ENCODE measurements at regions not wholly inside any gene's neighbourhood (a gene's known extent, or its start where the extent isn't known, plus 50 kb on each side); places are given as distances from the start of the nearest gene placed in this dataset.

GRCh38 chr2:37776487-37776886 lies 105.0 kb upstream of the CDC42EP3 start:
- Histone ChIP-seq H3K4me3 (replicated peaks in 1 of 3) (no peak overlapping the region), H3K36me3 (no peaks in the 10 kb centered on the region), H3K4me1 (peaks cover 0 to 13% of the 10 kb centered on the region in 2 donors), H3K27me3 (no peaks in the 10 kb centered on the region), H3K9me3 (no peaks in the 10 kb centered on the region), H3K27ac (no peak overlapping the region)
- TF ChIP-seq POLR2A (IDR thresholded peaks at IDR 0.05) (no peak), CTCF (IDR thresholded peaks at IDR 0.05) (no peak)
- no peak for DNase-seq
- 65 to 89% methylated on average over 3 of the region's 3 CpGs for WGBS, 2 donors
- intact Hi-C loops (cut with DNase I) = loop anchor here (10.0 kb wide), 1 partner anchor 102 kb away; the partner anchor contains the start of gene CDC42EP3

DNA sequence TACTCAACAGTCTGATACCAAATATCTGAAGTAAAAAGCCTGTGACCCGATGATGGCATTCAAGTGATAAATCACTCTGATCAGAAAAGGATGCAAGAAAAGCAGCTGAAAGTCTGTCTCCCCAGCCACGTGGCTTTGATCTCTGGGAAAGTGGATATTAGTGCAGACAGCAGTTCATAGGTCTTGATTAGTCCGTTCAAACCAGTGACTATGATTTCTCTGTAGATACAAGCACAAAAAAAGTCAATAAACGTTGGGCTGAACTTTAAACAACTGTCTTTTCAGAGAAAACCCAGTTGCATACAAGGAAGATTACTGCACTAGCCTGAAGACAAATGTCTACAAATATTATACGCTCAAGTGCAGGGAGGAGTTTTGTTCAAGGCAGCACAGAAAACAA lies 107.7 kb upstream of the CDC42EP3 start:
- intact Hi-C loops (cut with DNase I) = loop anchor here (10.0 kb wide), 1 partner anchor 104 kb away; the partner anchor contains the start of gene CDC42EP3
- no peak for DNase-seq
- no peak overlapping the region for H3K27ac ChIP-seq
- 85 to 93% methylated on average over 5 of the region's 5 CpGs for WGBS, 2 donors
- H3K9me3 ChIP-seq = no peaks in the 10 kb centered on the region
- H3K4me1 ChIP-seq = peaks cover 4 to 32% of the 10 kb centered on the region in 2 donors
- H3K4me3 ChIP-seq (replicated peaks in 1 of 3) = no peak overlapping the region
- H3K27me3 ChIP-seq = no peaks in the 10 kb centered on the region
- TF ChIP-seq CTCF (IDR thresholded peaks at IDR 0.05) (no peak), POLR2A (IDR thresholded peaks at IDR 0.05) (no peak)
- H3K36me3 ChIP-seq = no peaks in the 10 kb centered on the region

- TF ChIP-seq CTCF (IDR thresholded peaks at IDR 0.05) = no peak
- no peak for TF ChIP-seq POLR2A (IDR thresholded peaks at IDR 0.05)
- intact Hi-C loops (cut with DNase I) = loop anchor here (10.0 kb wide), 1 partner anchor 105 kb away; the partner anchor contains the start of gene CDC42EP3
- no peaks in the 10 kb centered on the region for H3K27me3 ChIP-seq
- no peak for DNase-seq
- peaks cover 4 to 32% of the 10 kb centered on the region in 2 donors for H3K4me1 ChIP-seq
- no peaks in the 10 kb centered on the region for H3K36me3 ChIP-seq
- no peak overlapping the region for H3K4me3 ChIP-seq (replicated peaks in 1 of 3)
- WGBS, 2 donors = 79 to 100% methylated on average over 1 to 2 of the region's 2 CpGs
- H3K9me3 ChIP-seq = no peaks in the 10 kb centered on the region
- H3K27ac ChIP-seq = no peak overlapping the region
Measured at GRCh38 chr2:37779611-37780386, 108.4 kb upstream of the CDC42EP3 start.

DNA sequence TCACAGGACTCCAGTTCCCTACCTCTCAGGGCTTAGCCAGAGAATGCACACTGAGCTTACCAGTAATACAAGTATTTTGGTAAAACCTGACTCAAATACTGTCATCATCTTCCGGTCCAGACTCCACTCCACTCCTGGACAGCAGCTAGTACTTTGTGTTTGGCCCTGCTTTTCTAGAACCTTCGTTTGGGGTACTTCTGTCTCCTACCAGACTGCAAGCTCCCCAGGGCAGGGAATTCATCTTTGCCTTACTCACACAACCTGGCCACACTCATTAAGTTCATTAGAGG lies 108.9 kb upstream of the CDC42EP3 start:
- H3K36me3 ChIP-seq = no peaks in the 10 kb centered on the region
- peaks cover 4 to 35% of the 10 kb centered on the region in 2 donors for H3K4me1 ChIP-seq
- no peak overlapping the region for H3K27ac ChIP-seq
- no peak for DNase-seq
- TF ChIP-seq POLR2A (IDR thresholded peaks at IDR 0.05) (no peak), CTCF (IDR thresholded peaks at IDR 0.05) (no peak)
- 67 to 89% methylated on average over 2 of the region's 2 CpGs for WGBS, 2 donors
- no peaks in the 10 kb centered on the region for H3K9me3 ChIP-seq
- H3K27me3 ChIP-seq = no peaks in the 10 kb centered on the region
- intact Hi-C loops (cut with DNase I) = no loop called here
- H3K4me3 ChIP-seq (replicated peaks in 1 of 3) = no peak overlapping the region

- no peak for TF ChIP-seq CTCF (IDR thresholded peaks at IDR 0.05)
- no peak for TF ChIP-seq POLR2A (IDR thresholded peaks at IDR 0.05)
- no peaks in the 10 kb centered on the region for H3K36me3 ChIP-seq
- H3K27me3 ChIP-seq = no peaks in the 10 kb centered on the region
- 90 to 91% methylated on average over 5 of the region's 5 CpGs for WGBS, 2 donors
- no peaks in the 10 kb centered on the region for H3K9me3 ChIP-seq
- no peak for DNase-seq
- peaks cover 4 to 42% of the 10 kb centered on the region in 2 donors for H3K4me1 ChIP-seq
- H3K27ac ChIP-seq = no peak overlapping the region
- intact Hi-C loops (cut with DNase I) = no loop called here
- H3K4me3 ChIP-seq (replicated peaks in 1 of 3) = no peak overlapping the region
Measured at GRCh38 chr2:37781028-37781427, 109.6 kb upstream of the CDC42EP3 start.
